ENCODE measurements at regions not wholly inside any gene's neighbourhood (a gene's known extent, or its start where the extent isn't known, plus 50 kb on each side); places are given as distances from the start of the nearest gene placed in this dataset.

DNA sequence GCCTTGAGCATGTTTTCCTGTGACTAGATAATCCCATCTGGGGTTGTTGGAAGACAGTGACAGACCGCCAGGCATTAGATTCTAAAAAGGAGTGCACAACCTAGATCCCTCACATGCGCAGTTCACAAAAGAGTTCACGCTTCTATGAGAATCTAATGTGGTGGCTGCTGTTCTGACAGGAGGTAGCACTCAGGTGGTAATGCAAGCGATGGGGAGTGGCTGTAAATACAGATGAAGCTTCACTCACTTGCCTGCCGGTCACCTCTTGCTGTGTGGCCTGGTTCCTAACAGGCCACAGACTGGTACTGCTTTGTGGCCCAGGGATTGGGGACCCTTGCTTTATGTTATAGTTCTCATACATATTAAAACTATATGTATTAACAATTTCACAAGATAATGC lies 81.9 kb upstream of the TMLHE start:
- H3K9me1 ChIP-seq (ENCODE audit: control insufficient read depth, extremely low read depth, insufficient read depth, low read length): no peaks in the 10 kb centered on the region
- DNase-seq (ENCODE audit: low read depth, low spot score): no peak
- H2AFZ ChIP-seq (ENCODE audit: control insufficient read depth, low read length): no peak overlapping the region
- H4K20me1 ChIP-seq (ENCODE audit: control insufficient read depth, extremely low read depth, insufficient read depth, low read length): no peaks in the 10 kb centered on the region
- TF ChIP-seq EZH2 (IDR thresholded peaks at IDR 0.05; ENCODE audit: low read length): no peak
- TF ChIP-seq, protein P1, sequence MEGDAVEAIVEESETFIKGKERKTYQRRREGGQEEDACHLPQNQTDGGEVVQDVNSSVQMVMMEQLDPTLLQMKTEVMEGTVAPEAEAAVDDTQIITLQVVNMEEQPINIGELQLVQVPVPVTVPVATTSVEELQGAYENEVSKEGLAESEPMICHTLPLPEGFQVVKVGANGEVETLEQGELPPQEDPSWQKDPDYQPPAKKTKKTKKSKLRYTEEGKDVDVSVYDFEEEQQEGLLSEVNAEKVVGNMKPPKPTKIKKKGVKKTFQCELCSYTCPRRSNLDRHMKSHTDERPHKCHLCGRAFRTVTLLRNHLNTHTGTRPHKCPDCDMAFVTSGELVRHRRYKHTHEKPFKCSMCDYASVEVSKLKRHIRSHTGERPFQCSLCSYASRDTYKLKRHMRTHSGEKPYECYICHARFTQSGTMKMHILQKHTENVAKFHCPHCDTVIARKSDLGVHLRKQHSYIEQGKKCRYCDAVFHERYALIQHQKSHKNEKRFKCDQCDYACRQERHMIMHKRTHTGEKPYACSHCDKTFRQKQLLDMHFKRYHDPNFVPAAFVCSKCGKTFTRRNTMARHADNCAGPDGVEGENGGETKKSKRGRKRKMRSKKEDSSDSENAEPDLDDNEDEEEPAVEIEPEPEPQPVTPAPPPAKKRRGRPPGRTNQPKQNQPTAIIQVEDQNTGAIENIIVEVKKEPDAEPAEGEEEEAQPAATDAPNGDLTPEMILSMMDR (optimal IDR thresholded peaks at IDR 0.05 in 1 of 3, IDR thresholded peaks at IDR 0.05 in 1 of 3, conservative IDR thresholded peaks at IDR 0.05 in 1 of 3; ENCODE audit: extremely low read depth in 1 of 3, insufficient read depth in 2 of 3, low read length in 3 of 3): no peak
- no peaks in the 10 kb centered on the region for H3K36me3 ChIP-seq (ENCODE audit: control insufficient read depth in 2 of 2, extremely low read depth in 1 of 2, insufficient read depth in 2 of 2, low read length in 2 of 2)
- no peak overlapping the region for H3K4me3 ChIP-seq (ENCODE audit: control insufficient read depth in 2 of 3, extremely low read depth in 1 of 3, insufficient read depth in 2 of 3, low read depth in 1 of 3, low read length in 3 of 3)
- no peak overlapping the region for H3K27ac ChIP-seq (ENCODE audit: control insufficient read depth, insufficient read depth, low read length)
- no peaks in the 10 kb centered on the region for H3K9me3 ChIP-seq (ENCODE audit: control insufficient read depth, low read depth, low read length)
- FAIRE-seq: no peak
- H3K27me3 ChIP-seq (ENCODE audit: control insufficient read depth, extremely low read depth, insufficient read depth, low read length): no peaks in the 10 kb centered on the region
- dilution Hi-C loops (cut with MboI; ENCODE audit: extremely low pct_ligation_motif_present, low sequenced_read_pairs): no loop called here
- H3K4me1 ChIP-seq (ENCODE audit: control insufficient read depth, extremely low read depth, insufficient read depth, low read length): no peaks in the 10 kb centered on the region
- no peak overlapping the region for H3K4me2 ChIP-seq (ENCODE audit: control insufficient read depth, extremely low read depth, insufficient read depth, low read depth, low read length)
- H3K9ac ChIP-seq (ENCODE audit: control insufficient read depth, extremely low read depth, insufficient read depth, low read length): no peak overlapping the region
- H3K79me2 ChIP-seq (ENCODE audit: control insufficient read depth, insufficient read depth, low read length): no peaks in the 10 kb centered on the region

DNA sequence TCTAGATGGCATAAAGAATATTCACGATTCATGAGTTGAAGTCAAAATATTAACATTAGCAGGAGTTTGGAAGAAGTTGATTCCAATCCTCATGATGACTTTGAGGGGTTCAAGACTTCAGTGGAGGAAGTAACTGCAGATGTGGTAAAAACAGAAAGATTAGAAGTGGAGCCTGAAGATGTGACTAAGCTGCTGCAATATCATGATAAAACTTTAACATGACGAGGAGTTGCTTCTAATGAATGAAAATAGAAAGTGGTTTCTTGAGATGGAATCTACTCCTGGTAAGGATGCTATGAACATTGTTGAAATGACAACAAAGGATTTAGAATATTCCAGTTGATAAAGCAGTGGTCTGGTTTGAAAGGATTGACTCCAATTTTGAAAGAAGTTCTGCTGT lies 70.1 kb upstream of the TMLHE start:
- FAIRE-seq: no peak
- no peaks in the 10 kb centered on the region for H3K27me3 ChIP-seq (ENCODE audit: control insufficient read depth, extremely low read depth, insufficient read depth, low read length)
- H3K4me1 ChIP-seq (ENCODE audit: control insufficient read depth, extremely low read depth, insufficient read depth, low read length): no peaks in the 10 kb centered on the region
- H2AFZ ChIP-seq (ENCODE audit: control insufficient read depth, low read length): no peak overlapping the region
- H4K20me1 ChIP-seq (ENCODE audit: control insufficient read depth, extremely low read depth, insufficient read depth, low read length): no peaks in the 10 kb centered on the region
- no peak overlapping the region for H3K4me2 ChIP-seq (ENCODE audit: control insufficient read depth, extremely low read depth, insufficient read depth, low read depth, low read length)
- H3K36me3 ChIP-seq (ENCODE audit: control insufficient read depth in 2 of 2, extremely low read depth in 1 of 2, insufficient read depth in 2 of 2, low read length in 2 of 2): no peaks in the 10 kb centered on the region
- dilution Hi-C loops (cut with MboI; ENCODE audit: extremely low pct_ligation_motif_present, low sequenced_read_pairs): no loop called here
- no peak overlapping the region for H3K27ac ChIP-seq (ENCODE audit: control insufficient read depth, insufficient read depth, low read length)
- TF ChIP-seq EZH2 (IDR thresholded peaks at IDR 0.05; ENCODE audit: low read length): no peak
- TF ChIP-seq, protein P1 (optimal IDR thresholded peaks at IDR 0.05 in 1 of 3, IDR thresholded peaks at IDR 0.05 in 1 of 3, conservative IDR thresholded peaks at IDR 0.05 in 1 of 3; ENCODE audit: extremely low read depth in 1 of 3, insufficient read depth in 2 of 3, low read length in 3 of 3): no peak
- no peaks in the 10 kb centered on the region for H3K79me2 ChIP-seq (ENCODE audit: control insufficient read depth, insufficient read depth, low read length)
- H3K9me1 ChIP-seq (ENCODE audit: control insufficient read depth, extremely low read depth, insufficient read depth, low read length): no peaks in the 10 kb centered on the region
- no peaks in the 10 kb centered on the region for H3K9me3 ChIP-seq (ENCODE audit: control insufficient read depth, low read depth, low read length)
- H3K9ac ChIP-seq (ENCODE audit: control insufficient read depth, extremely low read depth, insufficient read depth, low read length): no peak overlapping the region
- H3K4me3 ChIP-seq (ENCODE audit: control insufficient read depth in 2 of 3, extremely low read depth in 1 of 3, insufficient read depth in 2 of 3, low read depth in 1 of 3, low read length in 3 of 3): no peak overlapping the region
- no peak for DNase-seq (ENCODE audit: low read depth, low spot score)
